D721Med (cell line): ENCODE measurements at regions not wholly inside any gene's neighbourhood (a gene's known extent, or its start where the extent isn't known, plus 50 kb on each side); places are given as distances from the start of the nearest gene placed in this dataset.
"Not testable (repeated sequence)": the region's sequence is repeated elsewhere in the genome, so short reads cannot be mapped to it uniquely, and the experiment has no call there.

Source experiments
- DNase-seq: peaks from one replicate; pipeline ENCODE4 v3.0.0; 2011; ENCODE audit warnings: low spot score; ENCODE audit not compliant: insufficient read length
- FAIRE-seq: peaks from 2 replicates; lab custom pipeline; 2011; peaks lifted over from hg19 to GRCh38; lab: Jason Lieb, UNC
- TF ChIP-seq, protein P1 (sequence below): IDR thresholded peaks from 2 replicates; pipeline ENCODE4 v1.5.1; 2012; ENCODE audit warnings: mild to moderate bottlenecking, control low read depth; ENCODE audit not compliant: insufficient read depth; ENCODE audit errors: missing control alignments

DNA sequence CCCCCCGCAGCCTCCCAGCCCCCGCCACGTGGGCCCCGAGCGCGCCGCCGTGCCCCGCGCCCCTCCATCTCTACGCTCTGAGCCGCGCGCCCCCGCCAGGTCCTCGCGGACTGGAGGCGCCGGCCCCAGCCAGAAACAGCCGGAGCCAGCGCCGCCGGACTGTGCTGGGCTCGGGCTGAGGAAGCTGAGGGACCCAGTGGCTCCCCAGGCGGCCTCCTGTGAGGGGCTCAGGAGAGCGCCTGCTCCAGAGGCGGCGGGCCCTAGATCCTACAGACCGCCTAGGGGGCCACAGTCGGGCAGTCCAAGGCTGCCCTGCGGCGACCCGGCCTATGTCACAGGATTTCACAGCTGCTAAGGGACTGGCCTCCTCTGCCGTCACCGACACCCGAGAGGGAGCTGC lies 82.1 kb downstream of the NENF start:
- TF ChIP-seq, protein P1, sequence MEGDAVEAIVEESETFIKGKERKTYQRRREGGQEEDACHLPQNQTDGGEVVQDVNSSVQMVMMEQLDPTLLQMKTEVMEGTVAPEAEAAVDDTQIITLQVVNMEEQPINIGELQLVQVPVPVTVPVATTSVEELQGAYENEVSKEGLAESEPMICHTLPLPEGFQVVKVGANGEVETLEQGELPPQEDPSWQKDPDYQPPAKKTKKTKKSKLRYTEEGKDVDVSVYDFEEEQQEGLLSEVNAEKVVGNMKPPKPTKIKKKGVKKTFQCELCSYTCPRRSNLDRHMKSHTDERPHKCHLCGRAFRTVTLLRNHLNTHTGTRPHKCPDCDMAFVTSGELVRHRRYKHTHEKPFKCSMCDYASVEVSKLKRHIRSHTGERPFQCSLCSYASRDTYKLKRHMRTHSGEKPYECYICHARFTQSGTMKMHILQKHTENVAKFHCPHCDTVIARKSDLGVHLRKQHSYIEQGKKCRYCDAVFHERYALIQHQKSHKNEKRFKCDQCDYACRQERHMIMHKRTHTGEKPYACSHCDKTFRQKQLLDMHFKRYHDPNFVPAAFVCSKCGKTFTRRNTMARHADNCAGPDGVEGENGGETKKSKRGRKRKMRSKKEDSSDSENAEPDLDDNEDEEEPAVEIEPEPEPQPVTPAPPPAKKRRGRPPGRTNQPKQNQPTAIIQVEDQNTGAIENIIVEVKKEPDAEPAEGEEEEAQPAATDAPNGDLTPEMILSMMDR = no peak
- DNase-seq (no peak), FAIRE-seq (no peak)

DNA sequence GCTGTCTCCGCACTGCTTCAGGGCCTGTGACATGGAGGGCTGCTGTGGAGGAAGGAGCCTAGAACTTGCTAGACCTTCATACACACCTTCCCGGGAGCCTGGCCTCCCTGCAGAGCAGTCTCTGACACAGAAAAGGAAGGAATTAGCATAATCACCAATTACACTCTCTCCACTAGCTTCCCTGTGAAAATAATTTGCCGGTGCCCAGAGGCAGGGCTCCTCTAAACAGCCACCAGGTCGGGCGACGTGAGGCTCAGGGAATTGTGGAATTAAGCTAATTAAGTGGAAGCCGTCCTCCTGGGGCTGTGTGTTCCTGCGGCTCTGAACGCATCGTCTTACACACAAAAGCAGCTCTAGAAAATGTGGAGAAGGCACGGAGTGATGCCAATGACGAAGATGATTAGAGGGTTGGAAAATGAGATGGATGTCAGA lies 82.6 kb downstream of the NENF start:
- TF ChIP-seq, protein P1 = no peak
- FAIRE-seq (peak; percentile 96), DNase-seq (peak; percentile 81)

DNA sequence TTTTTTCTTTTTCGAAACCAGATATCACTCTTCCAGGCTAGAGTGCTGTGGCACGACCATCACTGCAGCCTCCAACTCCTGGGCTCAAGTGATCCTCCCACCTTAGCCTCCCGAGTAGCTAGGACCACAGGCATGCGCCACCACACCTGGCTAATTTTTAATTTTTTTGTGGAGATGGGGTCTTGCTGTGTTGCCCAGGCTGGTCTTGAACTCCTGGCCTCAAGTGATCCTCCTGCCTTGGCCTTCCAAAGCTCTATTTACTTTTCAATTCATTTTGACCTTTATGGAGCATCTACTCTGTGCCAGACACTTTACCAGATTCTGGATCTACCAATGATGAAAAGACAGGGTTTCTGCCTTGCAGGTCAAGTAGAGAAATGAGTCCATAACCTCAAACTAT lies 83.3 kb downstream of the NENF start:
- DNase-seq, FAIRE-seq: not testable (repeated sequence)

DNA sequence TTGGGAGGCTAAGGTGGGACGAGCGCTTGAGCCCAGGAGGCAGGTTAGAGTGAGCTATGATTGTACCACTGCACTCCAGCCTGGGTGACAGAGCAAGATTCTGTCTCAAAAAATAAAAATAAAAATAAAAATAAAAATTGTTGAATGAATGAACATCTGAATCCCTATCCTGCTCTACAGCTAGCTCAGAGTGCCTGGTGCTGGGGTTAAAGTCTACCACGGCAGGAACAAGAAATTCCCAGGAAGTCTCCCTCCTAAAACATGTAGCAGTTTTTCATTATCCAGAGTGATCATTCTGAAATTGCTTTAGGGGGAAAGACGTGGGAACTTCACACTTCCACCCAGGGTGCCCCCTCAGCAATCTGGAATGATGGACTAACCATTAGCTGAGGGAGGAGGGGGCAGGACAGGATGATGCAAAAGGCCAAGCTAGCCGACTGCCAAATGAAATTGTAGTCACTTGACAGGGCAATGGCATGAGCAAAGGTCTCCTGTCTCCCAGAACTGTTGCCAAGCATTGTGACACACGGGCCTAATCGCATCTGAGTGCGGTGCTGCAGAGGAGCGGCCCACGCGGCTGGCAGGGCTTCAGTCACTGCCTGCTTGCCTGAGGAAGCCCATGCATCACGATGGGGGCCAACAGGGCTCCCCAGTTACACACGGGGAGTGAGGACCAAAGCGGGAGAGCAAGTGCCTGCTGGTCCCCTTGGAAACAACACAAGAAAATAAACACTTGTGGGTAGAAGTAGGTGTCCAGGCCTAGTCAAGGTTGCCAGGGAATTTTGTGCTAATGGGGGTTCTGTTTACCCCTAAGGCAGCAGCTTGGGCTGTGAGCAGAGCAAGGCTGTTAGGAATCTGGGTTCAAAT lies 85.7 kb downstream of the NENF start:
- FAIRE-seq (no peak), DNase-seq (no peak)
- TF ChIP-seq, protein P1 = no peak

DNA sequence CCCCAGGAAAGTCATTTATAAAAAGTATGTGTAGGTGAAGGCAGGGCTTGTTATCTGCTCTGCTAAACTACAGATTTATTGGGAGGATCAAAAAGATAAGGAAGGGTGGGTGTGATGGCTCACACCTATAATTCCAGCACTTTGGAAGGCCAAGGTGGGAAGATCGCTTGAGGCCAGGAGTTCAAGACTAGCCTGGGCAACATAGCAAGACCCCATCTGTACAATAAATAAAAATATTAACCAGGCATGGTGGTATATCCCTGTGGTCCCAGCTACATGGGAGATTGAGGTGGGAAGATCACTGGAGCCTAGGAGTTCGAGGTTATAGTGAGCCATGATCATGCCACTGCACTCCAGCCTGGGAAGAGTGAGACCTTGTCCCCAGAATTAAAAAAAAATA lies 86.4 kb downstream of the NENF start:
- FAIRE-seq (no peak), DNase-seq (no peak)
- TF ChIP-seq, protein P1 = no peak

DNA sequence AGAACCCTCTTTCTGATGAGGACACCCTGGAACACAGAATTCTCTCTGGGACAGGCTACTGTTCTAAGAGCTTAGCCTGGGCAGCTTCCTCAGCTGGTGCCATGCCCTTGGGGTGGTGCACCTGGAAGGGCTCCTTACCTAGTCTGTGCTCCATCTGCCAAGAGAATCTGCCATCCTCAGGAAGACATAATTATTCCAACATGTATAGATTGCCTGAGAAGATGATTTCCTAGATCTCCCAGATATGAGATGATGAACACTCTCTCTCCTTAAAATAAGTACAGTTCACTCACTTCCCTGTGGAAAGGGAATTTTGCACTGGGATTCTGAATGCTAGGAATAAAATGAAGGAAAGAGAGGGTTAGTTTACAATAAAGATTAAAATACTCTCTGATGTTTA lies 87.6 kb downstream of the NENF start:
- peak; percentile 61 for FAIRE-seq
- TF ChIP-seq, protein P1 = no peak
- no peak for DNase-seq

DNA sequence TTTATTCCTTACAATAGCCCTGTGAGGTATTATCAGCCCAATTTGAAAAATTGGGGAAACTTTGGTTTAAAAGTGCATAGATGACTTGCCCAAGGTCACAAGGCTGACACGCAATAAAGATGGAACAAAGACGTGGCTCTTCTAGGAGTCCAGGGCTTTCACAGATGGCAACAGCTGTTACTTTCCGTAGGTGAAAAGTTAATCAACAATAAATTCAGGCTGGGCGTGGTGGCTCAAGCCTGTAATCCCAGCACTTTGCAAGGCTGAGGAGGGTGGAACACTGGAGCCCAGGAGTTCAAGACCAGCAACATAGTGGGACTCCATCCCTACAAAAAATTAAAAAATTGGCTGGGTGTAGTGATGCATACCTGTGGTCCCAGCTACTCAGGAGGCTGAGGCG lies 87.8 kb upstream of the ATF3 start:
- DNase-seq (no peak), FAIRE-seq (no peak)
- TF ChIP-seq, protein P1 = no peak
